ENCODE measurements at regions not wholly inside any gene's neighbourhood (a gene's known extent, or its start where the extent isn't known, plus 50 kb on each side); places are given as distances from the start of the nearest gene placed in this dataset.

DNA sequence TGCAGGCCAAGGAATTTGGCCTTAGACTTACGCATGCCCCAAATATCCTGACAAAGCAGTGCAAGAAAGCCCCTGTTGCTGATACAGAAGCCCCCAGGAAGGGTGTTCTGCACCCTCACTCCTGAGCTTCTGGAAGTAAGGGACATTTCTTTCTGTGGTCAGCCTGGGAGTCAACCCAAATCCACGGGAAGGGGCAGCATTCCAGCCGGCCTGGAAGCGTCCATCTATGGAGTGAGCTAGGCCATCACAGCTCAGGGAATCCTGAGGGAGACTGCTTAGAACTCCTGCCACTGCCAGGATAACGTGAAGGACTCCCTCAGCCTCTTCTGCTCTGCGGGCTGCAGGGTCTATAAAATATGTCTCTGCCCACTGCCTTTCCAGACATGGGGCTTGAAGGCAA, 173.9 kb downstream of the ANAPC1 start:
- H3K27me3 ChIP-seq (ENCODE audit: insufficient read depth, low read length, poor library complexity, severe bottlenecking): no peaks in the 10 kb centered on the region
- no peak overlapping the region for H3K4me2 ChIP-seq (ENCODE audit: low read depth, low read length, poor library complexity, severe bottlenecking)

DNA sequence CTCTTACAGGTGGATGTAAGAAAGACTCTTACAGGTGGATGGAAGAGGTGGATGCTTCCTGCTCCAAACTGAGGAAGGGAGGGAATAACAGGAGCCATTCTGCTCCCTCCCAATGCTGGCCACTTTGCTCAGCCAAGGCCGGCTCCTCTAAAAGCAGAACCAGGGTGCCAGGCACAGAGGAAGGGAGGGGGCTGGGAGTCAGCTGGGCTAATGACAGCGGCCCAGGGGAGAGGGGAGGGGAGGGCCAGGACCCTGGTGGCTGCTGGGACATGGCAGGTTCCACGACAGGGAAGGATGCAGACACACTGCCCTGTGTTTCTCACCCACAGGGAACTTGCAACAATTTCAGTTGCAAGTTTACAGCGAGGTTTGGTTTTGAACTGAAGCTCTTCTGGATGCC, 173.4 kb downstream of the ANAPC1 start:
- TF ChIP-seq, protein P1, sequence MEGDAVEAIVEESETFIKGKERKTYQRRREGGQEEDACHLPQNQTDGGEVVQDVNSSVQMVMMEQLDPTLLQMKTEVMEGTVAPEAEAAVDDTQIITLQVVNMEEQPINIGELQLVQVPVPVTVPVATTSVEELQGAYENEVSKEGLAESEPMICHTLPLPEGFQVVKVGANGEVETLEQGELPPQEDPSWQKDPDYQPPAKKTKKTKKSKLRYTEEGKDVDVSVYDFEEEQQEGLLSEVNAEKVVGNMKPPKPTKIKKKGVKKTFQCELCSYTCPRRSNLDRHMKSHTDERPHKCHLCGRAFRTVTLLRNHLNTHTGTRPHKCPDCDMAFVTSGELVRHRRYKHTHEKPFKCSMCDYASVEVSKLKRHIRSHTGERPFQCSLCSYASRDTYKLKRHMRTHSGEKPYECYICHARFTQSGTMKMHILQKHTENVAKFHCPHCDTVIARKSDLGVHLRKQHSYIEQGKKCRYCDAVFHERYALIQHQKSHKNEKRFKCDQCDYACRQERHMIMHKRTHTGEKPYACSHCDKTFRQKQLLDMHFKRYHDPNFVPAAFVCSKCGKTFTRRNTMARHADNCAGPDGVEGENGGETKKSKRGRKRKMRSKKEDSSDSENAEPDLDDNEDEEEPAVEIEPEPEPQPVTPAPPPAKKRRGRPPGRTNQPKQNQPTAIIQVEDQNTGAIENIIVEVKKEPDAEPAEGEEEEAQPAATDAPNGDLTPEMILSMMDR (conservative IDR thresholded peaks at IDR 0.05; ENCODE audit: low read length): no peak
- TF ChIP-seq EZH2phosphoT487 (IDR thresholded peaks at IDR 0.05; ENCODE audit: borderline replicate concordance): no peak
- H3K9ac ChIP-seq (ENCODE audit: low read depth, low read length, poor library complexity, severe bottlenecking): no peak overlapping the region

More for the DNA sequence above, 173.9 kb downstream of the ANAPC1 start:
- no peak overlapping the region for H3K4me3 ChIP-seq (ENCODE audit: low read length, poor library complexity, severe bottlenecking)
- H2AFZ ChIP-seq (ENCODE audit: low read length): no peak overlapping the region
- H3K36me3 ChIP-seq (ENCODE audit: insufficient read depth, low read length): no peaks in the 10 kb centered on the region
- no peak overlapping the region for H3K9ac ChIP-seq (ENCODE audit: low read depth, low read length, poor library complexity, severe bottlenecking)
- H3K4me1 ChIP-seq (ENCODE audit: insufficient read depth, low read length, poor library complexity, severe bottlenecking): peaks cover 29% of the 10 kb centered on the region
- no peak for TF ChIP-seq EZH2phosphoT487 (IDR thresholded peaks at IDR 0.05; ENCODE audit: borderline replicate concordance)
- TF ChIP-seq, protein P1 (conservative IDR thresholded peaks at IDR 0.05; ENCODE audit: low read length): no peak
- H3F3A ChIP-seq (ENCODE audit: low read depth): peaks cover 9% of the 10 kb centered on the region; the same call in 1 of the 2 replicates
- H4K20me1 ChIP-seq (ENCODE audit: insufficient read depth, low read length, poor library complexity, severe bottlenecking): no peaks in the 10 kb centered on the region
- peaks cover 4% of the 10 kb centered on the region; the same call in 1 of the 2 replicates for H3K9me3 ChIP-seq (ENCODE audit: insufficient read depth, low read depth, low read length)
- no peaks in the 10 kb centered on the region for H3K79me2 ChIP-seq (ENCODE audit: insufficient read depth, low read length)
- H3K9me2 ChIP-seq (replicated peaks; ENCODE audit: low read depth, low read length): no peaks in the 10 kb centered on the region

GRCh38 chr2:111711270-111711669, 172.7 kb downstream of the ANAPC1 start:
- H3F3A ChIP-seq (ENCODE audit: low read depth): peaks cover 1% of the 10 kb centered on the region; the same call in 1 of the 2 replicates
- no peaks in the 10 kb centered on the region for H3K36me3 ChIP-seq (ENCODE audit: insufficient read depth, low read length)
- H3K9me2 ChIP-seq (replicated peaks; ENCODE audit: low read depth, low read length): no peaks in the 10 kb centered on the region
- H3K27me3 ChIP-seq (ENCODE audit: insufficient read depth, low read length, poor library complexity, severe bottlenecking): no peaks in the 10 kb centered on the region
- no peak overlapping the region for H3K9ac ChIP-seq (ENCODE audit: low read depth, low read length, poor library complexity, severe bottlenecking)
- no peak overlapping the region for H2AFZ ChIP-seq (ENCODE audit: low read length)
- H4K20me1 ChIP-seq (ENCODE audit: insufficient read depth, low read length, poor library complexity, severe bottlenecking): no peaks in the 10 kb centered on the region
- H3K4me1 ChIP-seq (ENCODE audit: insufficient read depth, low read length, poor library complexity, severe bottlenecking): peaks cover 17% of the 10 kb centered on the region
- H3K79me2 ChIP-seq (ENCODE audit: insufficient read depth, low read length): no peaks in the 10 kb centered on the region
- H3K9me3 ChIP-seq (ENCODE audit: insufficient read depth, low read depth, low read length): peaks cover 4% of the 10 kb centered on the region; the same call in 1 of the 2 replicates
- H3K4me3 ChIP-seq (ENCODE audit: low read length, poor library complexity, severe bottlenecking): no peak overlapping the region
- TF ChIP-seq, protein P1 (conservative IDR thresholded peaks at IDR 0.05; ENCODE audit: low read length): no peak
- no peak for TF ChIP-seq EZH2phosphoT487 (IDR thresholded peaks at IDR 0.05; ENCODE audit: borderline replicate concordance)
- no peak overlapping the region for H3K4me2 ChIP-seq (ENCODE audit: low read depth, low read length, poor library complexity, severe bottlenecking)

More for the DNA sequence above, 173.4 kb downstream of the ANAPC1 start:
- Histone ChIP-seq H3K9me2 (replicated peaks; ENCODE audit: low read depth, low read length) (no peaks in the 10 kb centered on the region), H3K27me3 (ENCODE audit: insufficient read depth, low read length, poor library complexity, severe bottlenecking) (no peaks in the 10 kb centered on the region), H3K79me2 (ENCODE audit: insufficient read depth, low read length) (no peaks in the 10 kb centered on the region), H3F3A (ENCODE audit: low read depth) (peaks cover 5% of the 10 kb centered on the region; the same call in 1 of the 2 replicates), H3K9me3 (ENCODE audit: insufficient read depth, low read depth, low read length) (peaks cover 4% of the 10 kb centered on the region; the same call in 1 of the 2 replicates), H3K36me3 (ENCODE audit: insufficient read depth, low read length) (no peaks in the 10 kb centered on the region), H3K4me1 (ENCODE audit: insufficient read depth, low read length, poor library complexity, severe bottlenecking) (peaks cover 24% of the 10 kb centered on the region), H3K4me2 (ENCODE audit: low read depth, low read length, poor library complexity, severe bottlenecking) (no peak overlapping the region), H2AFZ (ENCODE audit: low read length) (no peak overlapping the region), H4K20me1 (ENCODE audit: insufficient read depth, low read length, poor library complexity, severe bottlenecking) (no peaks in the 10 kb centered on the region), H3K4me3 (ENCODE audit: low read length, poor library complexity, severe bottlenecking) (no peak overlapping the region)
